Astrocyte (in vitro differentiated cells and primary cell): ENCODE measurements at regions not wholly inside any gene's neighbourhood (a gene's known extent, or its start where the extent isn't known, plus 50 kb on each side); places are given as distances from the start of the nearest gene placed in this dataset.

Experiments used
- DNase-seq: peaks from one replicate; pipeline ENCODE4 v3.0.0-alpha.2; 2010; ENCODE audit warnings: low read depth
- FAIRE-seq: peaks from 2 replicates; lab custom pipeline; 2011; peaks lifted over from hg19 to GRCh38; lab: Jason Lieb, UNC
- H2AFZ ChIP-seq: 2 replicates; pipeline ENCODE4 v1.6.0; 2012; ENCODE audit warnings: low read depth, low read length, inconsistent platforms
- H3K27ac ChIP-seq: 2 replicates; pipeline ENCODE4 v1.5.1; 2011; ENCODE audit warnings: low read depth, low read length, inconsistent platforms
- H3K27me3 ChIP-seq: 2 replicates; pipeline ENCODE4 v1.6.0; 2011; ENCODE audit warnings: low read length, inconsistent platforms; ENCODE audit not compliant: insufficient read depth
- H3K36me3 ChIP-seq: 2 replicates; pipeline ENCODE4 v1.5.1; 2011; ENCODE audit warnings: low read length, inconsistent platforms; ENCODE audit not compliant: insufficient read depth
- H3K4me1 ChIP-seq: 2 replicates; pipeline ENCODE4 v1.5.1; 2011; ENCODE audit warnings: low read length, inconsistent platforms; ENCODE audit not compliant: insufficient read depth
- H3K4me2 ChIP-seq: 2 replicates; pipeline ENCODE4 v1.6.0; 2012; ENCODE audit warnings: low read length, inconsistent platforms
- H3K4me3 ChIP-seq: 2 replicates; pipeline ENCODE4 v1.5.1; 2011; ENCODE audit warnings: low read depth, mild to moderate bottlenecking, low read length, inconsistent platforms; ENCODE audit not compliant: insufficient read depth
- H3K79me2 ChIP-seq: 2 replicates; pipeline ENCODE4 v1.6.0; 2012; ENCODE audit warnings: mild to moderate bottlenecking, low read length, inconsistent platforms; ENCODE audit not compliant: insufficient read depth
- H3K9ac ChIP-seq: 2 replicates; pipeline ENCODE4 v1.6.0; 2012; ENCODE audit warnings: mild to moderate bottlenecking, low read length, inconsistent platforms
- H3K9me3 ChIP-seq: 2 replicates; pipeline ENCODE4 v1.5.1; 2012; ENCODE audit warnings: low read depth, mild to moderate bottlenecking, low read length, inconsistent platforms; ENCODE audit not compliant: insufficient read depth
- H4K20me1 ChIP-seq: 2 replicates; pipeline ENCODE4 v1.6.0; 2012; ENCODE audit warnings: low read length, inconsistent platforms; ENCODE audit not compliant: insufficient read depth
- H3K27ac Mint-ChIP-seq: one replicate; pipeline ENCODE4 v1.8.0; 2021; ENCODE audit warnings: mild to moderate bottlenecking, mixed read lengths; ENCODE audit not compliant: unreplicated experiment
- H3K27me3 Mint-ChIP-seq: one replicate; pipeline ENCODE4 v1.8.0; 2021; ENCODE audit warnings: low read depth, mixed read lengths; ENCODE audit not compliant: unreplicated experiment
- H3K36me3 Mint-ChIP-seq: one replicate; pipeline ENCODE4 v1.8.0; 2021; ENCODE audit warnings: low read depth, mixed read lengths; ENCODE audit not compliant: unreplicated experiment
- H3K4me1 Mint-ChIP-seq: one replicate; pipeline ENCODE4 v1.8.0; 2021; ENCODE audit warnings: low read depth, mixed read lengths; ENCODE audit not compliant: unreplicated experiment
- H3K4me3 Mint-ChIP-seq: one replicate; pipeline ENCODE4 v1.8.0; 2021; ENCODE audit warnings: mild to moderate bottlenecking, moderate library complexity, mixed read lengths; ENCODE audit not compliant: unreplicated experiment
- H3K9me3 Mint-ChIP-seq: one replicate; pipeline ENCODE4 v1.8.0; 2021; ENCODE audit warnings: mild to moderate bottlenecking, mixed read lengths; ENCODE audit not compliant: unreplicated experiment
- EZH2 ChIP-seq: IDR thresholded peaks from 2 replicates; pipeline ENCODE4 v1.6.1; 2012; ENCODE audit warnings: mild to moderate bottlenecking, low read length, inconsistent platforms; ENCODE audit not compliant: insufficient read depth
- TF ChIP-seq, protein P1 (sequence below): IDR thresholded peaks from 2 replicates; pipeline ENCODE4 v1.5.1; 2011; ENCODE audit warnings: low read depth, mild to moderate bottlenecking, inconsistent platforms, low read length, moderate library complexity; ENCODE audit not compliant: insufficient read depth

DNA sequence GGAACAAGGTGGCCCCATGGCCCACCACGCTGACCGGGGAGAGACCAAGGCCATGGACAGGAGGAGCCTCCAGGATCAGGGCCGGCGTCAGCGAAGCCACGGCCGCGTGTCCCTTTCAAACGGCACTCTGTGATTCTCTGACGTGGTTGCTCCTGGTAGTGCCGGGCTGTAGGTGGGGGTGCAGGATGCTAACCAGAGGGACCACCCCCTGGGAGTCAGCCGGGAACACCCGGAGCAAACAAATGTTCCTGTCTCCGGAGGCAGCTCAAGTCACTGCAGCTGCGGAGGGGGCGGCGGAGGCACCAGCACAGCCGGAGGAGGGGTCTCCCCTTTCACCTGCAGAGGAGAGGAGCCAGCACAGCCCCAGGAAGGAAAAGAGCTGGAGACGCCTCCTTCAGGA is 750.6 kb upstream of the SALL3 start:
- TF ChIP-seq, protein P1, sequence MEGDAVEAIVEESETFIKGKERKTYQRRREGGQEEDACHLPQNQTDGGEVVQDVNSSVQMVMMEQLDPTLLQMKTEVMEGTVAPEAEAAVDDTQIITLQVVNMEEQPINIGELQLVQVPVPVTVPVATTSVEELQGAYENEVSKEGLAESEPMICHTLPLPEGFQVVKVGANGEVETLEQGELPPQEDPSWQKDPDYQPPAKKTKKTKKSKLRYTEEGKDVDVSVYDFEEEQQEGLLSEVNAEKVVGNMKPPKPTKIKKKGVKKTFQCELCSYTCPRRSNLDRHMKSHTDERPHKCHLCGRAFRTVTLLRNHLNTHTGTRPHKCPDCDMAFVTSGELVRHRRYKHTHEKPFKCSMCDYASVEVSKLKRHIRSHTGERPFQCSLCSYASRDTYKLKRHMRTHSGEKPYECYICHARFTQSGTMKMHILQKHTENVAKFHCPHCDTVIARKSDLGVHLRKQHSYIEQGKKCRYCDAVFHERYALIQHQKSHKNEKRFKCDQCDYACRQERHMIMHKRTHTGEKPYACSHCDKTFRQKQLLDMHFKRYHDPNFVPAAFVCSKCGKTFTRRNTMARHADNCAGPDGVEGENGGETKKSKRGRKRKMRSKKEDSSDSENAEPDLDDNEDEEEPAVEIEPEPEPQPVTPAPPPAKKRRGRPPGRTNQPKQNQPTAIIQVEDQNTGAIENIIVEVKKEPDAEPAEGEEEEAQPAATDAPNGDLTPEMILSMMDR: no peak
- no peak for TF ChIP-seq EZH2
- Histone ChIP-seq H3K4me2 (no peak overlapping the region), H3K9ac (no peak overlapping the region), H3K79me2 (no peaks in the 10 kb centered on the region), H2AFZ (no peak overlapping the region), H3K27me3 (no peaks in the 10 kb centered on the region), H4K20me1 (no peaks in the 10 kb centered on the region), H3K9me3 (peaks cover 4% of the 10 kb centered on the region), H3K27ac (no peak overlapping the region), H3K4me1 (no peaks in the 10 kb centered on the region), H3K36me3 (no peaks in the 10 kb centered on the region), H3K4me3 (no peak overlapping the region)
- DNase-seq: no peak
- no peak for FAIRE-seq
- Mint-ChIP-seq H3K36me3 (no peaks in the 10 kb centered on the region), H3K9me3 (peaks cover 24% of the 10 kb centered on the region), H3K27me3 (no peaks in the 10 kb centered on the region), H3K27ac (no peak overlapping the region), H3K4me3 (no peak overlapping the region), H3K4me1 (no peaks in the 10 kb centered on the region)

DNA sequence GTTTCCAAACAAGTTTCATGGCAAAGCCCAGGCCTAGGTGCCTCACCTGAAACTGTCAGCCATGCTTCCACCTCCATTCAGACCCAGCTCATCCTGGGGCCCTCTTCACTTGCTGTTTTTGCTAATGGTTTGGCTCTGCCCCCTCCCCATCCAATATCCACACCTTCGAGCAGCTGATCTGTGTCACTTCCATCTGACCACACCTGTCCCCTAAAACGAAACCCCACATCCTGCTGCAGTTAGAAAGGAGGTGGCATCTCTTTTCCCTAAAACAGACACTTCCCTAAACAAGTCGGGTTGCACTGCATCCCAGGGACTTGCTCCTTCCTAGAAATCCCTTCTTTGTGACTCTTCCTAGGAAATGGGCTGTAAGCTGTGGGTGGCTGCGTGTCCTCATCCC is 748.7 kb upstream of the SALL3 start:
- H3K4me1 Mint-ChIP-seq: no peaks in the 10 kb centered on the region
- no peaks in the 10 kb centered on the region for H3K27me3 Mint-ChIP-seq
- no peaks in the 10 kb centered on the region for H3K27me3 ChIP-seq
- peak overlapping the region; percentile 59 for H3K27ac Mint-ChIP-seq
- H3K4me2 ChIP-seq: no peak overlapping the region
- no peak overlapping the region for H3K4me3 ChIP-seq
- H4K20me1 ChIP-seq: no peaks in the 10 kb centered on the region
- no peak overlapping the region for H2AFZ ChIP-seq
- TF ChIP-seq EZH2: no peak
- TF ChIP-seq, protein P1: no peak
- no peaks in the 10 kb centered on the region for H3K36me3 ChIP-seq
- H3K9me3 Mint-ChIP-seq: peaks cover 25% of the 10 kb centered on the region
- no peak overlapping the region for H3K27ac ChIP-seq
- no peaks in the 10 kb centered on the region for H3K4me1 ChIP-seq
- no peak for FAIRE-seq
- H3K36me3 Mint-ChIP-seq: no peaks in the 10 kb centered on the region
- H3K4me3 Mint-ChIP-seq: no peak overlapping the region
- DNase-seq: no peak
- peaks cover 4% of the 10 kb centered on the region for H3K9me3 ChIP-seq
- H3K9ac ChIP-seq: no peak overlapping the region
- H3K79me2 ChIP-seq: no peaks in the 10 kb centered on the region

DNA sequence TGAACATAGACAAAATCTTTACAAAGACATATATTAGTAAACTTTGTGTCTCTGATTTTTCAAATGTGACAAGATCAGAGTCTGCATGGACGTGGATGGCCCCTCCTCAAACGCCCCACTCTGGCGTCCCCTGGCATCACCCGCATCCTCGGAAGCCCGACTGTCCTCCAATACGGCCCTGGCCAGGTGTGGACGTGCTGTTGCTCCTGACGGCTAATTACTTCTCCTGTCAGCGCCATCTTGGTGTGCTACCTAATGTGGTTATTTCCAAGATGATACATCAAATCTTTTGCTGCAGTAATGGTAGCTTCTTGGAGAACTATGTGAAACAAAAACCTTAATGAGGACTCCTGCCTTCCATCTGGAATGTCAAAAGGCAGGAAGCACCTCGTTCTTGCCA is 747.4 kb upstream of the SALL3 start:
- Histone ChIP-seq H3K4me1 (no peaks in the 10 kb centered on the region), H3K9me3 (peaks cover 4% of the 10 kb centered on the region), H4K20me1 (no peaks in the 10 kb centered on the region), H3K4me2 (no peak overlapping the region), H3K27ac (no peak overlapping the region), H2AFZ (no peak overlapping the region), H3K9ac (no peak overlapping the region), H3K79me2 (no peaks in the 10 kb centered on the region), H3K27me3 (no peaks in the 10 kb centered on the region), H3K36me3 (no peaks in the 10 kb centered on the region), H3K4me3 (no peak overlapping the region)
- FAIRE-seq (no peak), DNase-seq (no peak)
- Mint-ChIP-seq H3K4me3 (no peak overlapping the region), H3K27me3 (no peaks in the 10 kb centered on the region), H3K9me3 (peaks cover 25% of the 10 kb centered on the region), H3K27ac (no peak overlapping the region), H3K4me1 (no peaks in the 10 kb centered on the region), H3K36me3 (no peaks in the 10 kb centered on the region)
- TF ChIP-seq, protein P1: no peak
- no peak for TF ChIP-seq EZH2
